Activated T-cell treated with anti-CD3 and anti-CD28 coated beads, Interleukin-2, amount 50 U/mL, for 48 hours (primary cell): ENCODE measurements at regions not wholly inside any gene's neighbourhood (a gene's known extent, or its start where the extent isn't known, plus 50 kb on each side); places are given as distances from the start of the nearest gene placed in this dataset.

Experiments used
- DNase-seq, 2 experiments: peaks; one replicate each; pipeline ENCODE4 v3.0.0-alpha.2; 2020

- no peak for DNase-seq
These were observed 115.6 kb downstream of the BTG1 start for GRCh38 chr12:92029902-92030586.

GRCh38 chr12:92029136-92029535 is 116.5 kb downstream of the BTG1 start:
- DNase-seq, result no peak

DNA sequence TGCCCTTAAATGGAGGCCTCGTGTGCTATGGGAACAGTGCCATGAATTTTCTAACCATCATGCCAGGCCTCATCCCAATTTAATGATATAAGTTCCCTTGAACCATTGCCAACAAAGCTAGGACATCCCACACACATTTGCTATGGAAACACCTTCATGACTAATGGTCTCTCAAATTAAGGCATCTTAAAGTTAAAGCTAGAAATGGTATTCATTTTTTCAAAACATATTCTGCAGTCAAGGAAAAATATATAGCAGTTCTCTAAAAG is 117.3 kb downstream of the BTG1 start:
- no peak for DNase-seq

DNA sequence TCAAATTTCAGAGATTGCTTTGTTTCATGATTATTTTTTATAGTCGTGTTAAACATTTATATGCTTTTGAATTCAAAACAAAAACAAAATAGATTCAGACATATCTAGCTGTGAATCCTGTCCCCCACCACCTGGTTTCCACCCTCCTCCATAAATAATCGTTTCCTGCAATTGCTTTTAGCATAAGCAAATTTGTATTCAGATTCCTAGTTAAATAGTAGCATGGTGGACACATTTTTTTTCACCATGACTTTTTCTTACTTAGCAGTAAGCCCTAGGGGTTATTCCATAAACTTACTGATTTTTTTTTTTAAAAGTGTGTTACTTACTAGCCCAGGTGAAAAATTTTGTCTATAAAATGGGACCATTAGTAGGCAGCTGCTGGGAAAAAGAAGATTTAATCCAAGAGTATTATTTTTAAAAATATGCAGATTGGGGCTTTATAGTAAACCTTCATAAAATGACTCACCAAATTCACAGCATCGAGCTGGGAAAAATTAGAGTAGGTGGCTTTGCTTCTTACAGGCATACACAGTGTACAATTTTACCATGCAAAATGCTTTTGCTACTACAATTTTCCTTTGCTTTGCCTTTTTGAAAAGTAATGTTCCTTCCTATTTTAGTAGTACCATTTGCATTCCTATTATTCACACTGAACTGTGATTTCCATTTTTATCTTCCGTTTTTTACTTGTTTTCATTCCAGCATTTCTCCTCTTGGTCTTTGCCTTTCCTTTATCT is 117.8 kb downstream of the BTG1 start:
- DNase-seq, result no peak

DNA sequence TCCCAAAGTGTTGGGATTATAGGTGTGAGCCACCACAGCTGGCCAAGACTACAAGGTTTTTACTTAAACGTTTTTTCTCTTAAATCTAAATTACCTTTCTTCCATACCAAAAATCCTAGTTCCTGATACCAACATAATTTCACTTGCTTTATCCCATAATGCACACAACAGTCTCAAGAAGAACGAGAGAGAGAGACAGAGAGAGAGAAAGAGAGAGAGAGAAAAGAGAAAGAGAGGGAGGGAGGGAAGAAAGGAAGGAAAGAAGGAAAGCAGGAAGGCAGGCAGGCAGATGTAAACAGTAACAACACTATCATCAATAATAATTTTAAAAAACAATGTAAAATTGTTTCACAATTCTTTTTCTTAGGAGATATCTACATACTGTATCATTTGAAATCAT is 118.4 kb downstream of the BTG1 start:
- DNase-seq, result no peak

GRCh38 chr12:92025462-92026207 is 120.0 kb downstream of the BTG1 start:
- DNase-seq, result no peak

- no peak for DNase-seq
These were observed 123.6 kb downstream of the BTG1 start for GRCh38 chr12:92022093-92022492.

- no peak for DNase-seq
These were observed 124.0 kb downstream of the BTG1 start for GRCh38 chr12:92021666-92022035.

GRCh38 chr12:92020983-92021665 is 124.5 kb downstream of the BTG1 start:
- DNase-seq, result no peak

DNA sequence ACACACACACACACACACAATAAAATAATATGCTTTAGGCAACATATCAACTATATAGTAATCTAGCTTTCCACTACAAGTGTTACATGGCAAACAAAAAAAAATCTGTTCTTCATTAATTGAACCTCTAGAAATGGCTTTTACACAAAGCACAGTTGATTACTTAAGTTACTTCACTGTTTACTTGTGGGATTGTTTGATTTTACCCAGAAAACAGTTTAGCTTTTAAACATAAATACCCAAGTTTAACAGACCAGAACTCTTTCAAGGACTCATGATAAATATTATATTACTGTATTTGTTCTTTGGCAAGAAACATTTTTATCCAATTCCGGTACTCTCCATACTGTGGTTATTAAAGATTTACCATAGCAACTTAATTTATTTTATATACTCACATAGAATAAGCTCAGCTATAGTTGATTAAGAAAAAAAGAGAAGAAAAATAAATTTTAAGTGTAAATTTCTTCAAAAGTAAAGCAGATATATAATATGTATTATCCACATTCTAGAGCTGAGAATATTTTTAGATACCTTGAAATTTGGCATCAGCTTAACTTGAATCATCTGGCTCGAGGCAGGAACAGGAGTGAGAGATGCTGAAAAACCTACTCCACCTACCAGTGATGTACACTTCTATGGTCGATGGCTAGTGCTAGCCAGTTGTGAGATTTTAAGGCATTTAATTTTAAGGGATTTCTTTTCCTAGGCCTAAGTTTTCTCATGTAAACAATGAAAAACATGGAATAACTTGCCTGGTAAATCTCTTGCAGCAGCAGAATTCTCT is 126.0 kb downstream of the BTG1 start:
- DNase-seq, result no peak

- DNase-seq, result no peak
These were observed 133.0 kb downstream of the BTG1 start for GRCh38 chr12:92012691-92013090.

DNA sequence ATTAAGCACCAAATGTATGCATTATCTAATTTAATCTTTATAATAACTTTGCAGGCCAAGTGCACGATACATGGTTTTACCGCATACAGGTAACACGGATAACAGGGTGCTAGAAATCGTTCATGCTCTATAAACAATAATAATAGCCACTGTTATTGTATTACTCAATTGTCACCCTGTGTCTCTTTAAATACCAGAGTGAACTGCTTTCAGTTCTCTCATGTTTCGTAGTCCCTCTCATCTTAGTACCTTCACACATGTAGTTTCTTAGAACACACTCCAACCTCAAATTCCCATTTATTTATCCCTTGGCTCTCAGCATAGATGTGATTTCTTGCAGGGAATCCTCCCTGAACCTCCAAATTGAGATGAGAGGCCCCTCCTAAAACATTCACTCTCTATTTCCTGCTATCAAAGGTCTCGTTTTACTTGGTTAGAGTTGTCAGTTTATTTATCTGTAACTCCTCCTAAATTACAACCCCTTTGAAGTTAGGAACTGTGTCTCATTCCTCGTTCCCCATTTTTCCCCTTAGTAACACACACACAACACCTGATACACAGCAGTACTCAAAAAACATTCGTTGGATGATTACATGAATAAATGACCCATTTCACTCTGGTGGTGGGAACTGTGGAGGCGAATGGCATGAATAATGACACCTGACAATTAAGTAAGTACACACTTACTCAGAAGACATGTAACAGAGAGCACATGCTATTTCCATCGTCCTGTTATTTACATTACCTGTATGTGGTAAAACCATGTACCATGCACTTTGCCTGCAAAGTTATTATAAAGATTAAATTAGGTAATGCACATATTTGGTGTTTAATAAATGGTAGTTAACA is 134.6 kb downstream of the BTG1 start:
- no peak for DNase-seq

DNA sequence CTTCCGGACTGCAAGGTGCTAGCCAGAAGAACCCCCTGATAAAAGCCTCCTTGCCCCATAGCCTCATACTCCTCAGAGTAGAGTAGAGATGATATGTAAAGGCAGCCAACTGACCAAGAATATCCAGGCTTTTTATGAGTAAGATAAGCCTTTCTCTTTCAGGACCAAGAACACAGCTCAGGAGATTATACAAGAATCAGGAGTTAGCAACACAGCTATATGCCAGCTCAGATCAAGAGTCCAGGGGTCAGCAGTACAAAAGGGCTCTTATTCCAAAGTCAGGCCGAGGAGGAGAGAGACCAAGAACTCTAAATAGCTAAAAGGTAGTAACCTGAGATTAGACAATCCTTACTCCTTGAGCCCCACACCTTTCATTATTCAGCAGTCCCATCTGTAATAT is 135.3 kb downstream of the BTG1 start:
- DNase-seq, result no peak

DNA sequence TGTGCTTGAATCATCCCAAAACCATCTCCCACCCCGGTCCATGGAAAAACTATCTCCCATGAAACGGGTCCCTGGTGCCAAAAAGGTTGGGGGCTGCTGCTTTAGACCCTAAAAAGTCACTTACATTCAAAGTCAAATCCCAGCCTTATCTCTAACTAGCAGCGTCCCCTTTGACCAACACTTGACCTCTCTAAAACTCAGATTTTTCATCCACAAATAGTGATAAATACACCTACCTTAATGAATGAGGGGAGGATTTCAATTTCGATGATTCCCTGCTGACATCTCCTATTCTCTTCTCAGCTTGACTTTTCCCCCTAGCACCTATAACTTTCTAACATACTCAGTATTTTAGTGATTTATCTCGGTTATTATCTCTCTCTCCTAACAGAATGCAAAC is 137.3 kb downstream of the BTG1 start:
- DNase-seq, result no peak

DNA sequence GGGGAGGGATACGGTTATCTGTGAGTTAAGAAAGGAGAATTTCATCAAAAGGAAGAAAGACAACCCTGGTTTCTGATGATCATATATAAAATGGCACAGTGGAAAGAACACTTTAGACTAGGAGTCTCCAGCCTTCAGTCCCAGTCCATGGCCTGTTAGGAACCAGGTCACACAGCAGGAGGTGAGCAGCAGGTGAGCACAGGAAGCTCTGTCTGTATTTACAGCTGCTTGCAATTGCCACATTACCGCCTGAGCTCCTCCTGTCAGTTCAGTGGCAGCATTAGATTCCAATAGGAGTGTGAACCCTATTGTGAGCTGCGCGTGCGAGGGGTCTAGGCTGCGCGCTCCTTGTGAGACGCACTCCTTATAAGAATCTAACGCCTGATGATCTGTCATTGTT is 137.9 kb downstream of the BTG1 start:
- no peak for DNase-seq

- no peak for DNase-seq
These were observed 141.9 kb downstream of the BTG1 start for GRCh38 chr12:92003701-92004100.

GRCh38 chr12:92002673-92003382 is 142.8 kb downstream of the BTG1 start:
- DNase-seq, result no peak

DNA sequence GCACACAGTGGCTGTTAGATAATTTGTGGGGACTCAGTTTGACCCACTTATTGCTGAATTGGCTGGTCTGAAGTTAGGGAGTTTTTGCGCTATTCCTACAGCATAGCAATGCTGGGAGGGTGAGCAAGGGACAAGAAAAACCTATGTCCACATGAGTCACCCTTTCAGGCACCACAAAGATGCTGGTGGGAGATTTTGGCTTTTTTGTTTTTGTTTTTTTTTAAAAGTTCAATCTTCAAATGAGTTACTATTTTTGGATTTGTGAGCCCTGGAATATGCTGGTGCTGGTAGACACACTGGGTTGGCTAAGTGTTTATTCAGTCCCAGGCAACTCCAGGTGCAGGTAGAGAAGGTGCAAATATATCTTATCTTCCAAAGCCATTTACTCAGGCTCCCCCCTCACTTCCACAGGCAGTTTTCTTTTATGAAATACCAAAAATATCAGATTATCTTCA is 143.4 kb downstream of the BTG1 start:
- DNase-seq, result no peak

GRCh38 chr12:92000597-92000996 is 145.0 kb downstream of the BTG1 start:
- DNase-seq, result no peak

DNA sequence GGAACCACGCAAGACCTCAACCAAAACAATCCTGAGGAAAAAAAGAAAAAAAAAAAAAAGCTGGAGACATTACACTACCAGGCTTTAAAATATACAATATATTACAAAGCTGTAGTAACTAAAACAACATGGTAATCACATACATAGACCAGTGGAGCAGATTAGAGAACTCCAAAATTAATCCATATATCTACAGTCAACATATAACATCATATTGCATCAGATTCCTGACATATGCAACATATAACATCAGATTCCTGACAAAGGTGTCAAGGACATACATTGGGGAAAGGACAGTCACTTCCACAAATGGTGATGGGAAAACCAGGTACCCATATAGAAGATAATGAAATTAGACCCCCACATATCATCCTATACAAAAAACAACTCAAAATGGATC is 145.8 kb downstream of the BTG1 start:
- no peak for DNase-seq

DNA sequence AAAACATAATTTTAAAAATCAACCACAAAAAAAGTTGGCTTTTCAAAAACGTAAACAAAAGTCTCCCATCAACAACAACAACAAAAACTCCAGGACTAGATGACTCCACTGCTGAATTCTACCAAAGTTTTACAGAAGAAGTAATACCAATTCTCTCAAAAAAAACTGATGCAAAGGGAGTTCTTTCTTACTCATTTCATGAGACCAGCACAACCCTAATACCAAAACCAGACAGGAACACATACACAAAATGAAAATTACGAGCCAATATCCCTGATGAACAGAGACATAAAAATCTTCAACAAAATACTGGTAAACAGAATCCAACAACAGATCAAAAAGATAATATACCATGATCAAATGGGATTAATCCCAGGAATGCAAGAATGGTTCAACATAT is 147.3 kb downstream of the BTG1 start:
- no peak for DNase-seq
